ENCODE measurements at regions not wholly inside any gene's neighbourhood (a gene's known extent, or its start where the extent isn't known, plus 50 kb on each side); places are given as distances from the start of the nearest gene placed in this dataset.

DNA sequence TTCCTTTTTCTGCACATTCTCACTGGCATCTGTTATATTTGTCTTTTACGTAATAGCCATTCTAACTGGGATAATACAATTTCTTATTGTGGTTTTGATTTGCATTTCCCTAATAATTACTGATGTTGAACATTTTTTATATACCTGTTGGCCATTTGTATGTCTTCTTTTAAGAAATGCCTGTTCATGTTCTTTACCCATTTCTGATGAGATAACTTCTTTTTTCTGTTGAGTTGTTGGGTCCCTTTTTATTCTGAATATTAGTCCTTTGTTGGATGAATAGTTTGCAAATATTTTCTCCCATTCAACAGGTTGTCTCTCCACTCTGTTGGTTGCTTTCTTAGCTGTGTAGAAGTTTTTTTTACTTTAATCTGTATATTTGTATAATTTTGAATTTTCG, 147.7 kb upstream of the TRPC4 start:
- TF ChIP-seq, protein P1, sequence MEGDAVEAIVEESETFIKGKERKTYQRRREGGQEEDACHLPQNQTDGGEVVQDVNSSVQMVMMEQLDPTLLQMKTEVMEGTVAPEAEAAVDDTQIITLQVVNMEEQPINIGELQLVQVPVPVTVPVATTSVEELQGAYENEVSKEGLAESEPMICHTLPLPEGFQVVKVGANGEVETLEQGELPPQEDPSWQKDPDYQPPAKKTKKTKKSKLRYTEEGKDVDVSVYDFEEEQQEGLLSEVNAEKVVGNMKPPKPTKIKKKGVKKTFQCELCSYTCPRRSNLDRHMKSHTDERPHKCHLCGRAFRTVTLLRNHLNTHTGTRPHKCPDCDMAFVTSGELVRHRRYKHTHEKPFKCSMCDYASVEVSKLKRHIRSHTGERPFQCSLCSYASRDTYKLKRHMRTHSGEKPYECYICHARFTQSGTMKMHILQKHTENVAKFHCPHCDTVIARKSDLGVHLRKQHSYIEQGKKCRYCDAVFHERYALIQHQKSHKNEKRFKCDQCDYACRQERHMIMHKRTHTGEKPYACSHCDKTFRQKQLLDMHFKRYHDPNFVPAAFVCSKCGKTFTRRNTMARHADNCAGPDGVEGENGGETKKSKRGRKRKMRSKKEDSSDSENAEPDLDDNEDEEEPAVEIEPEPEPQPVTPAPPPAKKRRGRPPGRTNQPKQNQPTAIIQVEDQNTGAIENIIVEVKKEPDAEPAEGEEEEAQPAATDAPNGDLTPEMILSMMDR (IDR thresholded peaks at IDR 0.05): no peak
- no peak for TF ChIP-seq SIN3A (IDR thresholded peaks at IDR 0.05; ENCODE audit: borderline replicate concordance, insufficient read depth, low read depth, low read length)
- TF ChIP-seq, protein P2, sequence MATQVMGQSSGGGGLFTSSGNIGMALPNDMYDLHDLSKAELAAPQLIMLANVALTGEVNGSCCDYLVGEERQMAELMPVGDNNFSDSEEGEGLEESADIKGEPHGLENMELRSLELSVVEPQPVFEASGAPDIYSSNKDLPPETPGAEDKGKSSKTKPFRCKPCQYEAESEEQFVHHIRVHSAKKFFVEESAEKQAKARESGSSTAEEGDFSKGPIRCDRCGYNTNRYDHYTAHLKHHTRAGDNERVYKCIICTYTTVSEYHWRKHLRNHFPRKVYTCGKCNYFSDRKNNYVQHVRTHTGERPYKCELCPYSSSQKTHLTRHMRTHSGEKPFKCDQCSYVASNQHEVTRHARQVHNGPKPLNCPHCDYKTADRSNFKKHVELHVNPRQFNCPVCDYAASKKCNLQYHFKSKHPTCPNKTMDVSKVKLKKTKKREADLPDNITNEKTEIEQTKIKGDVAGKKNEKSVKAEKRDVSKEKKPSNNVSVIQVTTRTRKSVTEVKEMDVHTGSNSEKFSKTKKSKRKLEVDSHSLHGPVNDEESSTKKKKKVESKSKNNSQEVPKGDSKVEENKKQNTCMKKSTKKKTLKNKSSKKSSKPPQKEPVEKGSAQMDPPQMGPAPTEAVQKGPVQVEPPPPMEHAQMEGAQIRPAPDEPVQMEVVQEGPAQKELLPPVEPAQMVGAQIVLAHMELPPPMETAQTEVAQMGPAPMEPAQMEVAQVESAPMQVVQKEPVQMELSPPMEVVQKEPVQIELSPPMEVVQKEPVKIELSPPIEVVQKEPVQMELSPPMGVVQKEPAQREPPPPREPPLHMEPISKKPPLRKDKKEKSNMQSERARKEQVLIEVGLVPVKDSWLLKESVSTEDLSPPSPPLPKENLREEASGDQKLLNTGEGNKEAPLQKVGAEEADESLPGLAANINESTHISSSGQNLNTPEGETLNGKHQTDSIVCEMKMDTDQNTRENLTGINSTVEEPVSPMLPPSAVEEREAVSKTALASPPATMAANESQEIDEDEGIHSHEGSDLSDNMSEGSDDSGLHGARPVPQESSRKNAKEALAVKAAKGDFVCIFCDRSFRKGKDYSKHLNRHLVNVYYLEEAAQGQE (IDR thresholded peaks at IDR 0.05; ENCODE audit: insufficient read depth in 1 of 2, low read depth in 2 of 2, low read length in 1 of 2): no peak
